ENCODE measurements at regions not wholly inside any gene's neighbourhood (a gene's known extent, or its start where the extent isn't known, plus 50 kb on each side); places are given as distances from the start of the nearest gene placed in this dataset.

GRCh38 chr7:85392326-85392725 lies 205.5 kb upstream of the SEMA3D start:
- no peak overlapping the region for H3K4me3 ChIP-seq (replicated peaks in 1 of 4; ENCODE audit: control extremely low read depth in 1 of 4, insufficient read depth in 1 of 4, low read depth in 3 of 4, low read length in 4 of 4)
- peak in 1 of 2 donors; percentile 8 for DNase-seq (ENCODE audit: low read depth in 2 of 2)
- no peaks in the 10 kb centered on the region for H4K20me1 ChIP-seq (ENCODE audit: control insufficient read depth, extremely low read depth, insufficient read depth, low read length)
- H3K9me3 ChIP-seq (ENCODE audit: control insufficient read depth, insufficient read depth, low read depth, low read length) = no peaks in the 10 kb centered on the region
- H3K9ac ChIP-seq (ENCODE audit: insufficient read depth, low read length) = no peak overlapping the region
- no peaks in the 10 kb centered on the region for H3K79me2 ChIP-seq (ENCODE audit: control insufficient read depth, insufficient read depth, low read length)
- H3K27me3 ChIP-seq (ENCODE audit: control insufficient read depth, insufficient read depth, low read length) = no peaks in the 10 kb centered on the region
- no peaks in the 10 kb centered on the region for H3K36me3 ChIP-seq (ENCODE audit: control insufficient read depth, insufficient read depth, low read length)
- TF ChIP-seq EZH2 (IDR thresholded peaks at IDR 0.05; ENCODE audit: low read length, missing control alignments) (no peak), CTCF (conservative IDR thresholded peaks at IDR 0.05 in 1 of 2, IDR thresholded peaks at IDR 0.05 in 1 of 2; ENCODE audit: low read depth in 1 of 2, low read length in 2 of 2) (no peak)
- H3K4me2 ChIP-seq (ENCODE audit: extremely low read depth, insufficient read depth, low read length) = no peak overlapping the region
- H3K27ac ChIP-seq (ENCODE audit: insufficient read depth, low read length) = no peak overlapping the region
- H3K4me1 ChIP-seq (ENCODE audit: control insufficient read depth, extremely low read depth, insufficient read depth, low read length) = no peaks in the 10 kb centered on the region
- H2AFZ ChIP-seq (ENCODE audit: low read length) = no peak overlapping the region

- H3K79me2 ChIP-seq (ENCODE audit: control insufficient read depth, insufficient read depth, low read length) = no peaks in the 10 kb centered on the region
- H2AFZ ChIP-seq (ENCODE audit: low read length) = no peak overlapping the region
- no peaks in the 10 kb centered on the region for H3K4me1 ChIP-seq (ENCODE audit: control insufficient read depth, extremely low read depth, insufficient read depth, low read length)
- H3K36me3 ChIP-seq (ENCODE audit: control insufficient read depth, insufficient read depth, low read length) = no peaks in the 10 kb centered on the region
- H3K9me3 ChIP-seq (ENCODE audit: control insufficient read depth, insufficient read depth, low read depth, low read length) = no peaks in the 10 kb centered on the region
- no peak overlapping the region for H3K27ac ChIP-seq (ENCODE audit: insufficient read depth, low read length)
- H4K20me1 ChIP-seq (ENCODE audit: control insufficient read depth, extremely low read depth, insufficient read depth, low read length) = no peaks in the 10 kb centered on the region
- no peak overlapping the region for H3K9ac ChIP-seq (ENCODE audit: insufficient read depth, low read length)
- no peak overlapping the region for H3K4me2 ChIP-seq (ENCODE audit: extremely low read depth, insufficient read depth, low read length)
- DNase-seq (ENCODE audit: low read depth in 2 of 2) = no peak
- TF ChIP-seq EZH2 (IDR thresholded peaks at IDR 0.05; ENCODE audit: low read length, missing control alignments) (no peak), CTCF (conservative IDR thresholded peaks at IDR 0.05 in 1 of 2, IDR thresholded peaks at IDR 0.05 in 1 of 2; ENCODE audit: low read depth in 1 of 2, low read length in 2 of 2) (no peak)
- H3K4me3 ChIP-seq (replicated peaks in 1 of 4; ENCODE audit: control extremely low read depth in 1 of 4, insufficient read depth in 1 of 4, low read depth in 3 of 4, low read length in 4 of 4) = no peak overlapping the region
- H3K27me3 ChIP-seq (ENCODE audit: control insufficient read depth, insufficient read depth, low read length) = no peaks in the 10 kb centered on the region
These were observed 199.6 kb upstream of the SEMA3D start for GRCh38 chr7:85386460-85386859.

GRCh38 chr7:85384392-85384791 lies 197.5 kb upstream of the SEMA3D start:
- Histone ChIP-seq H3K79me2 (ENCODE audit: control insufficient read depth, insufficient read depth, low read length) (no peaks in the 10 kb centered on the region), H3K4me2 (ENCODE audit: extremely low read depth, insufficient read depth, low read length) (no peak overlapping the region), H3K9me3 (ENCODE audit: control insufficient read depth, insufficient read depth, low read depth, low read length) (no peaks in the 10 kb centered on the region)

More at GRCh38 chr7:85384392-85384791, 197.5 kb upstream of the SEMA3D start:
- no peaks in the 10 kb centered on the region for H4K20me1 ChIP-seq (ENCODE audit: control insufficient read depth, extremely low read depth, insufficient read depth, low read length)
- TF ChIP-seq CTCF (conservative IDR thresholded peaks at IDR 0.05 in 1 of 2, IDR thresholded peaks at IDR 0.05 in 1 of 2; ENCODE audit: low read depth in 1 of 2, low read length in 2 of 2) (no peak), EZH2 (IDR thresholded peaks at IDR 0.05; ENCODE audit: low read length, missing control alignments) (no peak)
- no peak for DNase-seq (ENCODE audit: low read depth in 2 of 2)
- H3K9ac ChIP-seq (ENCODE audit: insufficient read depth, low read length) = no peak overlapping the region
- H3K36me3 ChIP-seq (ENCODE audit: control insufficient read depth, insufficient read depth, low read length) = no peaks in the 10 kb centered on the region
- no peaks in the 10 kb centered on the region for H3K4me1 ChIP-seq (ENCODE audit: control insufficient read depth, extremely low read depth, insufficient read depth, low read length)
- no peaks in the 10 kb centered on the region for H3K27me3 ChIP-seq (ENCODE audit: control insufficient read depth, insufficient read depth, low read length)
- H2AFZ ChIP-seq (ENCODE audit: low read length) = no peak overlapping the region
- H3K27ac ChIP-seq (ENCODE audit: insufficient read depth, low read length) = no peak overlapping the region
- H3K4me3 ChIP-seq (replicated peaks in 1 of 4; ENCODE audit: control extremely low read depth in 1 of 4, insufficient read depth in 1 of 4, low read depth in 3 of 4, low read length in 4 of 4) = no peak overlapping the region
